ENCODE measurements at regions not wholly inside any gene's neighbourhood (a gene's known extent, or its start where the extent isn't known, plus 50 kb on each side); places are given as distances from the start of the nearest gene placed in this dataset.

GRCh38 chr1:167145965-167146364 is 52.1 kb downstream of the STYXL2 start:
- Histone ChIP-seq H3K4me1 (ENCODE audit: control insufficient read depth, insufficient read depth, low read length) (peaks cover 8% of the 10 kb centered on the region), H3K27me3 (ENCODE audit: control insufficient read depth, insufficient read depth, low read length) (no peaks in the 10 kb centered on the region)

GRCh38 chr1:167146903-167147539 is 53.1 kb downstream of the STYXL2 start:
- Histone ChIP-seq H3K4me3 (ENCODE audit: low read depth, low read length) (no peak overlapping the region), H3K36me3 (ENCODE audit: control insufficient read depth, insufficient read depth, low read length) (no peaks in the 10 kb centered on the region), H3K9me3 (ENCODE audit: control insufficient read depth, insufficient read depth, low read length) (no peaks in the 10 kb centered on the region), H3K9ac (ENCODE audit: low read depth, low read length) (no peak overlapping the region), H3K4me1 (ENCODE audit: control insufficient read depth, insufficient read depth, low read length) (peaks cover 8% of the 10 kb centered on the region), H3K27me3 (ENCODE audit: control insufficient read depth, insufficient read depth, low read length) (no peaks in the 10 kb centered on the region)

More at GRCh38 chr1:167145965-167146364, 52.1 kb downstream of the STYXL2 start:
- no peak overlapping the region for H3K4me3 ChIP-seq (ENCODE audit: low read depth, low read length)
- H3K9me3 ChIP-seq (ENCODE audit: control insufficient read depth, insufficient read depth, low read length), result no peaks in the 10 kb centered on the region
- no peaks in the 10 kb centered on the region for H3K36me3 ChIP-seq (ENCODE audit: control insufficient read depth, insufficient read depth, low read length)
- H3K9ac ChIP-seq (ENCODE audit: low read depth, low read length), result no peak overlapping the region

GRCh38 chr1:167148421-167148820 is 54.5 kb downstream of the STYXL2 start:
- no peaks in the 10 kb centered on the region for H3K27me3 ChIP-seq (ENCODE audit: control insufficient read depth, insufficient read depth, low read length)
- H3K9me3 ChIP-seq (ENCODE audit: control insufficient read depth, insufficient read depth, low read length), result no peaks in the 10 kb centered on the region
- no peak overlapping the region for H3K4me3 ChIP-seq (ENCODE audit: low read depth, low read length)
- H3K36me3 ChIP-seq (ENCODE audit: control insufficient read depth, insufficient read depth, low read length), result no peaks in the 10 kb centered on the region
- H3K9ac ChIP-seq (ENCODE audit: low read depth, low read length), result no peak overlapping the region
- peaks cover 8% of the 10 kb centered on the region for H3K4me1 ChIP-seq (ENCODE audit: control insufficient read depth, insufficient read depth, low read length)

- Histone ChIP-seq H3K9me3 (ENCODE audit: control insufficient read depth, insufficient read depth, low read length) (no peaks in the 10 kb centered on the region), H3K27me3 (ENCODE audit: control insufficient read depth, insufficient read depth, low read length) (no peaks in the 10 kb centered on the region), H3K36me3 (ENCODE audit: control insufficient read depth, insufficient read depth, low read length) (no peaks in the 10 kb centered on the region), H3K4me3 (ENCODE audit: low read depth, low read length) (no peak overlapping the region), H3K4me1 (ENCODE audit: control insufficient read depth, insufficient read depth, low read length) (peaks cover 8% of the 10 kb centered on the region), H3K9ac (ENCODE audit: low read depth, low read length) (no peak overlapping the region)
Observed at GRCh38 chr1:167149793-167150491, 56.1 kb downstream of the STYXL2 start.

- H3K9ac ChIP-seq (ENCODE audit: low read depth, low read length), result no peak overlapping the region
- no peak overlapping the region for H3K4me3 ChIP-seq (ENCODE audit: low read depth, low read length)
- H3K9me3 ChIP-seq (ENCODE audit: control insufficient read depth, insufficient read depth, low read length), result no peaks in the 10 kb centered on the region
- no peaks in the 10 kb centered on the region for H3K36me3 ChIP-seq (ENCODE audit: control insufficient read depth, insufficient read depth, low read length)
- no peaks in the 10 kb centered on the region for H3K27me3 ChIP-seq (ENCODE audit: control insufficient read depth, insufficient read depth, low read length)
- peaks cover 8% of the 10 kb centered on the region for H3K4me1 ChIP-seq (ENCODE audit: control insufficient read depth, insufficient read depth, low read length)
Observed at GRCh38 chr1:167150492-167150833, 56.6 kb downstream of the STYXL2 start.

GRCh38 chr1:167152192-167152876 is 58.5 kb downstream of the STYXL2 start:
- H3K27me3 ChIP-seq (ENCODE audit: control insufficient read depth, insufficient read depth, low read length), result no peaks in the 10 kb centered on the region
- no peak overlapping the region for H3K9ac ChIP-seq (ENCODE audit: low read depth, low read length)
- no peaks in the 10 kb centered on the region for H3K9me3 ChIP-seq (ENCODE audit: control insufficient read depth, insufficient read depth, low read length)
- peaks cover 9% of the 10 kb centered on the region for H3K4me1 ChIP-seq (ENCODE audit: control insufficient read depth, insufficient read depth, low read length)
- H3K4me3 ChIP-seq (ENCODE audit: low read depth, low read length), result no peak overlapping the region
- H3K36me3 ChIP-seq (ENCODE audit: control insufficient read depth, insufficient read depth, low read length), result no peaks in the 10 kb centered on the region

GRCh38 chr1:167156466-167156865 is 62.6 kb downstream of the STYXL2 start:
- no peaks in the 10 kb centered on the region for H3K36me3 ChIP-seq (ENCODE audit: control insufficient read depth, insufficient read depth, low read length)
- H3K9ac ChIP-seq (ENCODE audit: low read depth, low read length), result no peak overlapping the region
- H3K4me1 ChIP-seq (ENCODE audit: control insufficient read depth, insufficient read depth, low read length), result peaks cover 13% of the 10 kb centered on the region
- H3K9me3 ChIP-seq (ENCODE audit: control insufficient read depth, insufficient read depth, low read length), result no peaks in the 10 kb centered on the region
- H3K4me3 ChIP-seq (ENCODE audit: low read depth, low read length), result no peak overlapping the region
- no peaks in the 10 kb centered on the region for H3K27me3 ChIP-seq (ENCODE audit: control insufficient read depth, insufficient read depth, low read length)

- H3K27me3 ChIP-seq (ENCODE audit: control insufficient read depth, insufficient read depth, low read length), result no peaks in the 10 kb centered on the region
- H3K36me3 ChIP-seq (ENCODE audit: control insufficient read depth, insufficient read depth, low read length), result no peaks in the 10 kb centered on the region
- H3K9ac ChIP-seq (ENCODE audit: low read depth, low read length), result no peak overlapping the region
- no peak overlapping the region for H3K4me3 ChIP-seq (ENCODE audit: low read depth, low read length)
- H3K9me3 ChIP-seq (ENCODE audit: control insufficient read depth, insufficient read depth, low read length), result no peaks in the 10 kb centered on the region
- H3K4me1 ChIP-seq (ENCODE audit: control insufficient read depth, insufficient read depth, low read length), result peaks cover 13% of the 10 kb centered on the region
Observed at GRCh38 chr1:167157114-167157513, 63.2 kb downstream of the STYXL2 start.

- Histone ChIP-seq H3K4me1 (ENCODE audit: control insufficient read depth, insufficient read depth, low read length) (peaks cover 21% of the 10 kb centered on the region), H3K9me3 (ENCODE audit: control insufficient read depth, insufficient read depth, low read length) (no peaks in the 10 kb centered on the region), H3K27me3 (ENCODE audit: control insufficient read depth, insufficient read depth, low read length) (no peaks in the 10 kb centered on the region), H3K4me3 (ENCODE audit: low read depth, low read length) (no peak overlapping the region), H3K9ac (ENCODE audit: low read depth, low read length) (no peak overlapping the region), H3K36me3 (ENCODE audit: control insufficient read depth, insufficient read depth, low read length) (no peaks in the 10 kb centered on the region)
Observed at GRCh38 chr1:167158111-167158812, 62.4 kb upstream of the POU2F1 start.

GRCh38 chr1:167158813-167159275 is 61.8 kb upstream of the POU2F1 start:
- Histone ChIP-seq H3K4me1 (ENCODE audit: control insufficient read depth, insufficient read depth, low read length) (peaks cover 26% of the 10 kb centered on the region), H3K27me3 (ENCODE audit: control insufficient read depth, insufficient read depth, low read length) (no peaks in the 10 kb centered on the region), H3K4me3 (ENCODE audit: low read depth, low read length) (no peak overlapping the region), H3K9ac (ENCODE audit: low read depth, low read length) (no peak overlapping the region), H3K9me3 (ENCODE audit: control insufficient read depth, insufficient read depth, low read length) (no peaks in the 10 kb centered on the region), H3K36me3 (ENCODE audit: control insufficient read depth, insufficient read depth, low read length) (no peaks in the 10 kb centered on the region)

- H3K27me3 ChIP-seq (ENCODE audit: control insufficient read depth, insufficient read depth, low read length), result no peaks in the 10 kb centered on the region
- no peak overlapping the region for H3K9ac ChIP-seq (ENCODE audit: low read depth, low read length)
- no peaks in the 10 kb centered on the region for H3K9me3 ChIP-seq (ENCODE audit: control insufficient read depth, insufficient read depth, low read length)
- no peaks in the 10 kb centered on the region for H3K36me3 ChIP-seq (ENCODE audit: control insufficient read depth, insufficient read depth, low read length)
- peaks cover 26% of the 10 kb centered on the region for H3K4me1 ChIP-seq (ENCODE audit: control insufficient read depth, insufficient read depth, low read length)
- H3K4me3 ChIP-seq (ENCODE audit: low read depth, low read length), result no peak overlapping the region
Observed at GRCh38 chr1:167159782-167160181, 60.9 kb upstream of the POU2F1 start.
